Activated CD8-positive, alpha-beta T cell treated with anti-CD3 and anti-CD28 coated beads for 36 hours (primary cell): ENCODE measurements at regions not wholly inside any gene's neighbourhood (a gene's known extent, or its start where the extent isn't known, plus 50 kb on each side); places are given as distances from the start of the nearest gene placed in this dataset.

Experiments
- ATAC-seq: fragments of 200-7000 bp; cut with Tn5 transposase; one replicate; pipeline ENCODE4 v1.10.0; 2021; ENCODE audit warnings: mild to moderate bottlenecking, moderate library complexity
- CTCF ChIA-PET: fragments of 350-600 bp; sonication (Branson Sonifier 250); formaldehyde crosslinking; loops from one replicate; lab custom pipeline; 2021; ENCODE audit warnings: antibody characterized with exemption; lab: Charles Lee
- POLR2A ChIA-PET: fragments of 350-600 bp; sonication (Branson Sonifier 250); formaldehyde crosslinking; loops from one replicate; lab custom pipeline; 2021; ENCODE audit warnings: antibody characterized with exemption; lab: Charles Lee
- DNase-seq: peaks from one replicate; pipeline ENCODE4 v3.0.0-alpha.2; 2020
- H3K27ac Mint-ChIP-seq: one replicate; pipeline ENCODE4 v1.8.0; 2021; ENCODE audit warnings: mild to moderate bottlenecking, mixed read lengths
- H3K27me3 Mint-ChIP-seq: one replicate; pipeline ENCODE4 v1.8.0; 2021; ENCODE audit warnings: mixed read lengths
- H3K36me3 Mint-ChIP-seq: one replicate; pipeline ENCODE4 v1.8.0; 2021; ENCODE audit warnings: low read depth, mixed read lengths
- H3K4me1 Mint-ChIP-seq: one replicate; pipeline ENCODE4 v1.8.0; 2021; ENCODE audit warnings: low read depth, mixed read lengths
- H3K4me3 Mint-ChIP-seq: one replicate; pipeline ENCODE4 v1.8.0; 2021; ENCODE audit warnings: mild to moderate bottlenecking, moderate library complexity, mixed read lengths
- H3K9me3 Mint-ChIP-seq: one replicate; pipeline ENCODE4 v1.8.0; 2021; ENCODE audit warnings: mixed read lengths
- CTCF ChIP-seq: fragments of 200-600 bp; IDR thresholded peaks from one replicate; pipeline ENCODE4 v1.8.0; 2022; ENCODE audit warnings: antibody characterized with exemption, mild to moderate bottlenecking
- intact Hi-C: fragments of 100-400 bp; cut with micrococcal nuclease; formaldehyde crosslinking; loops from one replicate; pipeline ENCODE4 v1.10.0; 2022

- intact Hi-C loops: no loop called here
- Mint-ChIP-seq H3K27me3 (peaks cover 5% of the 10 kb centered on the region), H3K36me3 (no peaks in the 10 kb centered on the region), H3K4me1 (peaks cover 15% of the 10 kb centered on the region), H3K9me3 (no peaks in the 10 kb centered on the region), H3K4me3 (no peak overlapping the region), H3K27ac (no peak overlapping the region)
- ATAC-seq (no peak), DNase-seq (no peak)
- TF ChIP-seq CTCF: no peak
- CTCF ChIA-PET: no interaction called here
- POLR2A ChIA-PET: no interaction called here
Measured at GRCh38 chr6:146881228-146882181, 282.7 kb downstream of the ADGB start.

GRCh38 chr6:146883640-146884531 is 285.1 kb downstream of the ADGB start:
- Mint-ChIP-seq H3K4me3 (no peak overlapping the region), H3K36me3 (no peaks in the 10 kb centered on the region), H3K9me3 (no peaks in the 10 kb centered on the region), H3K27ac (no peak overlapping the region), H3K27me3 (peaks cover 7% of the 10 kb centered on the region), H3K4me1 (peaks cover under 1% of the 10 kb centered on the region)
- TF ChIP-seq CTCF: no peak
- ChIA-PET POLR2A (no interaction called here), CTCF (no interaction called here)
- no peak for ATAC-seq
- intact Hi-C loops: no loop called here
- DNase-seq: no peak

GRCh38 chr6:146884728-146885127 is 286.0 kb downstream of the ADGB start:
- no peaks in the 10 kb centered on the region for H3K4me1 Mint-ChIP-seq
- H3K9me3 Mint-ChIP-seq: no peaks in the 10 kb centered on the region
- intact Hi-C loops: no loop called here
- no peaks in the 10 kb centered on the region for H3K36me3 Mint-ChIP-seq
- no peak overlapping the region for H3K27ac Mint-ChIP-seq
- no peak overlapping the region for H3K4me3 Mint-ChIP-seq
- DNase-seq (no peak), ATAC-seq (no peak)
- no peak for TF ChIP-seq CTCF
- ChIA-PET POLR2A (no interaction called here), CTCF (no interaction called here)
- H3K27me3 Mint-ChIP-seq: peaks cover 7% of the 10 kb centered on the region

GRCh38 chr6:146885708-146886457 is 287.1 kb downstream of the ADGB start:
- TF ChIP-seq CTCF: no peak
- Mint-ChIP-seq H3K4me3 (no peak overlapping the region), H3K27ac (no peak overlapping the region), H3K9me3 (no peaks in the 10 kb centered on the region), H3K4me1 (no peaks in the 10 kb centered on the region), H3K36me3 (no peaks in the 10 kb centered on the region), H3K27me3 (peaks cover 7% of the 10 kb centered on the region)
- ChIA-PET POLR2A (no interaction called here), CTCF (no interaction called here)
- DNase-seq (no peak), ATAC-seq (no peak)
- intact Hi-C loops: no loop called here
